GM12878 (cell line): ENCODE measurements at regions not wholly inside any gene's neighbourhood (a gene's known extent, or its start where the extent isn't known, plus 50 kb on each side); places are given as distances from the start of the nearest gene placed in this dataset.

Source experiments
- ATAC-seq: fragments of 200-7000 bp; cut with Tn5 transposase; 3 replicates; pipeline ENCODE4 v1.9.1; 2020; ENCODE audit warnings: mild to moderate bottlenecking, moderate library complexity
- BruUV-seq: library from RNA; stranded (reverse); fragments of 400-500 nt; replicated peaks from 2 replicates; lab custom pipeline; 2021; lab: Mats Ljungman, UMichigan
- CTCF ChIA-PET: fragments of 300-600 bp; sonication (Branson Sonifier 250); formaldehyde crosslinking; extraction: SDS; loops from one replicate; lab custom pipeline; 2021; ENCODE audit warnings: inconsistent platforms; lab: Yijun Ruan, JAX
- POLR2A ChIA-PET: fragments of 350-600 bp; formaldehyde crosslinking; extraction: SDS; loops from one replicate; lab custom pipeline; 2021; ENCODE audit warnings: inconsistent platforms; lab: Charles Lee
- RAD21 ChIA-PET: fragments of 300-600 bp; sonication (Branson Sonifier 250); formaldehyde crosslinking; loops from one replicate; lab custom pipeline; 2023; ENCODE audit warnings: antibody characterized with exemption; ENCODE audit not compliant: unreplicated experiment; lab: Charles Lee
- SMC1A ChIA-PET: fragments of 300-600 bp; sonication (Branson Sonifier 250); formaldehyde crosslinking; loops from one replicate; lab custom pipeline; 2023; ENCODE audit not compliant: unreplicated experiment, uncharacterized antibody; lab: Charles Lee
- DNase-seq: peaks from one replicate; pipeline ENCODE4 v3.0.0-alpha.2; 2011; ENCODE audit warnings: low read depth, low spot score
- FAIRE-seq: peaks from 3 replicates; lab custom pipeline; 2011; peaks lifted over from hg19 to GRCh38; lab: Jason Lieb, UNC
- H2AFZ ChIP-seq: 2 replicates; pipeline ENCODE4 v1.6.0; 2011; ENCODE audit warnings: low read depth, low read length, control low read depth; ENCODE audit not compliant: control insufficient read depth
- H3K27ac ChIP-seq: 2 replicates; pipeline ENCODE4 v1.5.1; 2011; ENCODE audit warnings: control low read depth; ENCODE audit not compliant: control insufficient read depth, insufficient read depth
- H3K27me3 ChIP-seq, 2 experiments: replicated peaks in 1 of 2; 2 replicates each; pipeline versions ENCODE4 v1.6.0 to v1.6.1; 2011; ENCODE audit warnings: low read length in 1 of 2; ENCODE audit not compliant: control insufficient read depth in 2 of 2, insufficient read depth in 2 of 2
- H3K36me3 ChIP-seq, 2 experiments: 2 replicates each; pipeline ENCODE4 v1.5.1; 2011; ENCODE audit warnings: low read length in 1 of 2; ENCODE audit not compliant: control insufficient read depth in 2 of 2, insufficient read depth in 2 of 2
- H3K4me1 ChIP-seq: 2 replicates; pipeline ENCODE4 v1.6.1; 2011; ENCODE audit warnings: mild to moderate bottlenecking, low read length, moderate library complexity, mixed read lengths; ENCODE audit not compliant: control insufficient read depth, insufficient read depth
- H3K4me2 ChIP-seq: 2 replicates; pipeline ENCODE4 v1.6.0; 2011; ENCODE audit warnings: control low read depth; ENCODE audit not compliant: control insufficient read depth, insufficient read depth
- H3K4me3 ChIP-seq: fragments of 200-600 bp; sonication (generic); 2 replicates; pipeline ENCODE4 v1.5.1; 2016
- H3K79me2 ChIP-seq: 2 replicates; pipeline ENCODE4 v1.6.0; 2011; ENCODE audit warnings: low read length; ENCODE audit not compliant: control insufficient read depth, insufficient read depth
- H3K9ac ChIP-seq: 2 replicates; pipeline ENCODE4 v1.8.0; 2011; ENCODE audit warnings: low read length, control low read depth, mixed read lengths; ENCODE audit not compliant: control insufficient read depth, insufficient read depth
- H3K9me3 ChIP-seq: replicated peaks from 3 replicates; pipeline ENCODE4 v1.5.1; 2011; ENCODE audit warnings: mild to moderate bottlenecking, low read length; ENCODE audit not compliant: control insufficient read depth, insufficient read depth
- H4K20me1 ChIP-seq: 2 replicates; pipeline ENCODE4 v1.6.0; 2011; ENCODE audit not compliant: control insufficient read depth, insufficient read depth
- ASH2L ChIP-seq: fragments of 300-600, 200-600 bp; sonication (generic); IDR thresholded peaks from 2 replicates; pipeline ENCODE4 v1.6.1; 2017; ENCODE audit warnings: low read depth, mild to moderate bottlenecking, borderline replicate concordance
- CEBPB ChIP-seq, 2 experiments: fragments of 150-350 bp in 1 of 2; IDR thresholded peaks; 2 replicates each; pipeline ENCODE4 v1.6.1; 2012 to 2014; ENCODE audit warnings: low read depth in 2 of 2, low read length in 2 of 2, borderline replicate concordance in 1 of 2, inconsistent platforms in 1 of 2
- CHD4 ChIP-seq: fragments of 200-600 bp; sonication (generic); IDR thresholded peaks from 2 replicates; pipeline ENCODE4 v1.6.1; 2016; ENCODE audit warnings: mild to moderate bottlenecking
- EZH2 ChIP-seq: IDR thresholded peaks from 2 replicates; pipeline ENCODE4 v1.6.1; 2012; ENCODE audit warnings: low read depth, mild to moderate bottlenecking, control low read depth, inconsistent platforms, low read length, borderline replicate concordance; ENCODE audit not compliant: control insufficient read depth
- KAT2A ChIP-seq: conservative IDR thresholded peaks from 2 replicates; pipeline ENCODE4 v1.6.1; 2011; ENCODE audit warnings: low read depth, low read length; ENCODE audit not compliant: control insufficient read depth
- NFIC ChIP-seq: IDR thresholded peaks from 2 replicates; pipeline ENCODE4 v1.6.1; 2012; ENCODE audit warnings: low read depth, mild to moderate bottlenecking, inconsistent platforms, low read length, moderate library complexity
- NR2C2 ChIP-seq: IDR thresholded peaks from 2 replicates; pipeline ENCODE4 v1.6.1; 2011; ENCODE audit warnings: borderline replicate concordance, low read depth; ENCODE audit not compliant: control insufficient read depth, insufficient read length
- PAX8 ChIP-seq: fragments of 450-650 bp; IDR thresholded peaks from 2 replicates; pipeline ENCODE4 v1.6.1; 2017; ENCODE audit warnings: mild to moderate bottlenecking, moderate library complexity
- POU2F2 ChIP-seq: IDR thresholded peaks from 3 replicates; pipeline ENCODE4 v1.6.1; 2011; ENCODE audit warnings: low read depth, mild to moderate bottlenecking, low read length, borderline replicate concordance
- RBBP5 ChIP-seq: fragments of 200-600 bp; sonication (generic); conservative IDR thresholded peaks from 2 replicates; pipeline ENCODE4 v1.6.1; 2016
- RCOR1 ChIP-seq: conservative IDR thresholded peaks from 2 replicates; pipeline ENCODE4 v1.6.1; 2012; ENCODE audit warnings: low read depth, low read length, improper control_type of control experiment
- REST ChIP-seq: IDR thresholded peaks from 2 replicates; pipeline ENCODE4 v1.6.1; 2012; ENCODE audit warnings: mild to moderate bottlenecking, low read depth, low read length
- SREBF2 ChIP-seq: IDR thresholded peaks from 2 replicates; pipeline ENCODE4 v1.6.1; 2012; ENCODE audit warnings: mild to moderate bottlenecking, low read length
- WRNIP1 ChIP-seq: IDR thresholded peaks from 2 replicates; pipeline ENCODE4 v1.6.1; 2011; ENCODE audit warnings: low read depth, low read length, improper control_type of control experiment, borderline replicate concordance
- WGBS: methylation state at CpG from one replicate; pipeline ENCODE4 v1.1.6; 2016; ENCODE audit warnings: low lambda C conversion rate; ENCODE audit not compliant: insufficient replicate concordance, insufficient coverage; ENCODE audit errors: missing lambda C conversion rate; 5-methylcytosine and 5-hydroxymethylcytosine counted together
- in situ Hi-C: fragments of 300-500 bp; cut with MboI; formaldehyde crosslinking; loops from 9 replicates; pipeline ENCODE4 v1.14.3; 2018; ENCODE audit warnings: mixed read lengths
- intact Hi-C: fragments of 100-400 bp; cut with micrococcal nuclease; formaldehyde crosslinking; loops from one replicate; pipeline ENCODE4 v1.14.2; 2022; ENCODE audit not compliant: unreplicated experiment
- TF ChIP-seq, protein P1 (sequence below): fragments of 450-650 bp; IDR thresholded peaks from 2 replicates; pipeline ENCODE4 v1.6.1; 2016; ENCODE audit warnings: mild to moderate bottlenecking
- TF ChIP-seq, protein P2 (sequence below): fragments of 450-650 bp; formaldehyde crosslinking; IDR thresholded peaks from 2 replicates; pipeline ENCODE4 v1.4.0; 2022; ENCODE audit warnings: mild to moderate bottlenecking, moderate library complexity

GRCh38 chr12:58189893-58190292 lies 248.5 kb downstream of the ATP23 start:
- WGBS, result 44% methylated on average over 3 of the region's 3 CpGs
- no TSS peak for BruUV-seq
- ChIA-PET CTCF (no interaction called here), SMC1A (no interaction called here), POLR2A (no interaction called here), RAD21 (no interaction called here)
- no peaks in the 10 kb centered on the region for H3K36me3 ChIP-seq
- no peaks in the 10 kb centered on the region for H3K4me1 ChIP-seq
- H3K4me2 ChIP-seq, result no peak overlapping the region
- TF ChIP-seq REST, result no peak
- TF ChIP-seq PAX8, result no peak
- TF ChIP-seq RBBP5, result no peak
- TF ChIP-seq, protein P1, sequence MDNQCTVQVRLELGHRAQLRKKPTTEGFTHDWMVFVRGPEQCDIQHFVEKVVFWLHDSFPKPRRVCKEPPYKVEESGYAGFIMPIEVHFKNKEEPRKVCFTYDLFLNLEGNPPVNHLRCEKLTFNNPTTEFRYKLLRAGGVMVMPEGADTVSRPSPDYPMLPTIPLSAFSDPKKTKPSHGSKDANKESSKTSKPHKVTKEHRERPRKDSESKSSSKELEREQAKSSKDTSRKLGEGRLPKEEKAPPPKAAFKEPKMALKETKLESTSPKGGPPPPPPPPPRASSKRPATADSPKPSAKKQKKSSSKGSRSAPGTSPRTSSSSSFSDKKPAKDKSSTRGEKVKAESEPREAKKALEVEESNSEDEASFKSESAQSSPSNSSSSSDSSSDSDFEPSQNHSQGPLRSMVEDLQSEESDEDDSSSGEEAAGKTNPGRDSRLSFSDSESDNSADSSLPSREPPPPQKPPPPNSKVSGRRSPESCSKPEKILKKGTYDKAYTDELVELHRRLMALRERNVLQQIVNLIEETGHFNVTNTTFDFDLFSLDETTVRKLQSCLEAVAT, result no peak
- no peak for TF ChIP-seq POU2F2
- TF ChIP-seq CHD4, result no peak
- no peak for TF ChIP-seq NR2C2
- TF ChIP-seq, protein P2, sequence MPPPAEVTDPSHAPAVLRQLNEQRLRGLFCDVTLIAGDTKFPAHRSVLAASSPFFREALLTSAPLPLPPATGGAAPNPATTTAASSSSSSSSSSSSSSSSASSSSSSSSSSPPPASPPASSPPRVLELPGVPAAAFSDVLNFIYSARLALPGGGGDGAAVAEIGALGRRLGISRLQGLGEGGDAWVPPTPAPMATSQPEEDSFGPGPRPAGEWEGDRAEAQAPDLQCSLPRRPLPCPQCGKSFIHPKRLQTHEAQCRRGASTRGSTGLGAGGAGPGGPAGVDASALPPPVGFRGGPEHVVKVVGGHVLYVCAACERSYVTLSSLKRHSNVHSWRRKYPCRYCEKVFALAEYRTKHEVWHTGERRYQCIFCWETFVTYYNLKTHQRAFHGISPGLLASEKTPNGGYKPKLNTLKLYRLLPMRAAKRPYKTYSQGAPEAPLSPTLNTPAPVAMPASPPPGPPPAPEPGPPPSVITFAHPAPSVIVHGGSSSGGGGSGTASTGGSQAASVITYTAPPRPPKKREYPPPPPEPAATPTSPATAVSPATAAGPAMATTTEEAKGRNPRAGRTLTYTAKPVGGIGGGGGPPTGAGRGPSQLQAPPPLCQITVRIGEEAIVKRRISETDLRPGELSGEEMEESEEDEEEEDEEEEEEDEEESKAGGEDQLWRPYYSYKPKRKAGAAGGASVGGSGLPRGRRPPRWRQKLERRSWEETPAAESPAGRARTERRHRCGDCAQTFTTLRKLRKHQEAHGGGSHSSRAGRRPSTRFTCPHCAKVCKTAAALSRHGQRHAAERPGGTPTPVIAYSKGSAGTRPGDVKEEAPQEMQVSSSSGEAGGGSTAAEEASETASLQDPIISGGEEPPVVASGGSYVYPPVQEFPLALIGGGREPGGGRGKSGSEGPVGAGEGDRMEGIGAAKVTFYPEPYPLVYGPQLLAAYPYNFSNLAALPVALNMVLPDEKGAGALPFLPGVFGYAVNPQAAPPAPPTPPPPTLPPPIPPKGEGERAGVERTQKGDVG (CRISPR knock-in tag), result no peak
- TF ChIP-seq NFIC, result no peak
- no peak for TF ChIP-seq CEBPB (IDR thresholded peaks at IDR 0.05; ENCODE audit: borderline replicate concordance in 1 of 2, low read depth in 2 of 2, low read length in 2 of 2)
- TF ChIP-seq KAT2A, result no peak
- no peak for TF ChIP-seq WRNIP1
- TF ChIP-seq EZH2, result no peak
- no peak for TF ChIP-seq RCOR1
- no peak for TF ChIP-seq SREBF2
- TF ChIP-seq ASH2L, result no peak
- no peaks in the 10 kb centered on the region; the same call in 2 of the 3 replicates for H3K9me3 ChIP-seq
- no peaks in the 10 kb centered on the region for H3K79me2 ChIP-seq
- no peak overlapping the region for H3K27ac ChIP-seq
- no peaks in the 10 kb centered on the region for H4K20me1 ChIP-seq
- H3K4me3 ChIP-seq, result no peak overlapping the region
- H2AFZ ChIP-seq, result no peak overlapping the region
- no peaks in the 10 kb centered on the region for H3K27me3 ChIP-seq
- DNase-seq (no peak), FAIRE-seq (no peak), ATAC-seq (no peak)
- in situ Hi-C loops, result no loop called here
- no peak overlapping the region for H3K9ac ChIP-seq
- intact Hi-C loops, result no loop called here
